ENCODE measurements at regions not wholly inside any gene's neighbourhood (a gene's known extent, or its start where the extent isn't known, plus 50 kb on each side); places are given as distances from the start of the nearest gene placed in this dataset.
A peak's percentile ranks its signal among the peaks of the same experiment; 100 is the strongest.

DNA sequence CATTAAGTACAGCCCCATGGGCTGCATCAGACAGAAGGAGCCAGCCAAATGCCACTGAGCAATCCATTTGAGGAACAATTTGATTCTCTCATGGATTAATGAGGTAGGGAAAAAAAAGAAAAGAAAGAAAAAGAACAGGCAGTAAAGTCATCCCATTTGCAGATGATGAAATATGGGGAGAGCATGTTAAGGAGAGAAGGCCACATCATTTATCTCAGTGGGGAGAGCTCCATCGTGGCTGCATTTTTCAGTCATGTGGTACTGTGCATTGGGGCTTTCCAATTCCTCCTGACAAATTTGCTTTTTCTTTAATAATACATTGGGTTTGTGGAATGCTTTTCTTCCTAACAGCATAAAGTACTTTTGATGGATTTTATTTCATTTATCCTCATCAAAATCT is 375.2 kb upstream of the TLE4 start:
- Histone ChIP-seq H3K4me3 (ENCODE audit: insufficient read depth, low read depth, low read length) (no peak overlapping the region), H3K4me1 (ENCODE audit: insufficient read depth, low read length) (no peaks in the 10 kb centered on the region), H3K27ac (ENCODE audit: low read depth, low read length) (no peak overlapping the region), H3K4me2 (ENCODE audit: low read length) (no peak overlapping the region), H3K9ac (ENCODE audit: low read length) (no peak overlapping the region), H2AFZ (ENCODE audit: low read depth, low read length) (no peak overlapping the region), H3K9me3 (ENCODE audit: insufficient read depth, low read depth, low read length) (no peaks in the 10 kb centered on the region), H3K27me3 (ENCODE audit: insufficient read depth, low read length) (no peaks in the 10 kb centered on the region), H4K20me1 (ENCODE audit: insufficient read depth, low read length) (no peaks in the 10 kb centered on the region), H3K79me2 (ENCODE audit: insufficient read depth, low read length) (no peaks in the 10 kb centered on the region), H3K36me3 (ENCODE audit: insufficient read depth, low read length) (no peaks in the 10 kb centered on the region)
- FAIRE-seq = no peak
- TF ChIP-seq, protein P1, sequence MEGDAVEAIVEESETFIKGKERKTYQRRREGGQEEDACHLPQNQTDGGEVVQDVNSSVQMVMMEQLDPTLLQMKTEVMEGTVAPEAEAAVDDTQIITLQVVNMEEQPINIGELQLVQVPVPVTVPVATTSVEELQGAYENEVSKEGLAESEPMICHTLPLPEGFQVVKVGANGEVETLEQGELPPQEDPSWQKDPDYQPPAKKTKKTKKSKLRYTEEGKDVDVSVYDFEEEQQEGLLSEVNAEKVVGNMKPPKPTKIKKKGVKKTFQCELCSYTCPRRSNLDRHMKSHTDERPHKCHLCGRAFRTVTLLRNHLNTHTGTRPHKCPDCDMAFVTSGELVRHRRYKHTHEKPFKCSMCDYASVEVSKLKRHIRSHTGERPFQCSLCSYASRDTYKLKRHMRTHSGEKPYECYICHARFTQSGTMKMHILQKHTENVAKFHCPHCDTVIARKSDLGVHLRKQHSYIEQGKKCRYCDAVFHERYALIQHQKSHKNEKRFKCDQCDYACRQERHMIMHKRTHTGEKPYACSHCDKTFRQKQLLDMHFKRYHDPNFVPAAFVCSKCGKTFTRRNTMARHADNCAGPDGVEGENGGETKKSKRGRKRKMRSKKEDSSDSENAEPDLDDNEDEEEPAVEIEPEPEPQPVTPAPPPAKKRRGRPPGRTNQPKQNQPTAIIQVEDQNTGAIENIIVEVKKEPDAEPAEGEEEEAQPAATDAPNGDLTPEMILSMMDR (IDR thresholded peaks at IDR 0.05; ENCODE audit: insufficient read depth, low read depth, low read length) = no peak
- TF ChIP-seq EZH2 (IDR thresholded peaks at IDR 0.05; ENCODE audit: insufficient read depth, low read length) = no peak
- Mint-ChIP-seq H3K36me3 (ENCODE audit: low read depth, unreplicated experiment) (no peaks in the 10 kb centered on the region), H3K4me1 (ENCODE audit: low read depth, unreplicated experiment) (no peaks in the 10 kb centered on the region), H3K9me3 (ENCODE audit: unreplicated experiment) (no peaks in the 10 kb centered on the region), H3K27ac (ENCODE audit: unreplicated experiment) (no peak overlapping the region), H3K4me3 (ENCODE audit: unreplicated experiment) (no peak overlapping the region), H3K27me3 (ENCODE audit: low read depth, unreplicated experiment) (peaks cover 2% of the 10 kb centered on the region)
- peak; percentile 97 for DNase-seq (ENCODE audit: low read depth)

DNA sequence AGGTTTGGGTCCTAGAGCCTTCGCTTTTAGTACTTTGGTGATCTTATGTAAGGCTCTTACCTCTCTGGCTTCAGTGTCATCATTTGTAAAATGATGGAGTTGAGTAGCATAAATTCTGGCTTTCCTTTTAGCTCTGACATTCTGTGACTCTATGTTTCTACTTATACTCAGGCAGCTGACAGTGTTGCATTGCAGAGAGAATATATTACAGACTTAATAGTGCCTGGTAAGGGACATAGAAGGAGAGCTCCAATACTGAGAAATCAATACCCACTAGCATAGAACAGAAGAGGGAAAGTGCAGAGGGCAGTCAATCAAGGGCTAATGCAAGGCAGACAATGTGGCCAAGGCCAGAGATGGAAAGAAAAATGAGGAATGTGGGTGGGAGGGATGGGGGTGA is 371.4 kb upstream of the TLE4 start:
- Histone ChIP-seq H3K9me3 (ENCODE audit: insufficient read depth, low read depth, low read length) (no peaks in the 10 kb centered on the region), H3K27me3 (ENCODE audit: insufficient read depth, low read length) (no peaks in the 10 kb centered on the region), H3K4me1 (ENCODE audit: insufficient read depth, low read length) (no peaks in the 10 kb centered on the region), H3K36me3 (ENCODE audit: insufficient read depth, low read length) (no peaks in the 10 kb centered on the region), H2AFZ (ENCODE audit: low read depth, low read length) (no peak overlapping the region), H3K4me3 (ENCODE audit: insufficient read depth, low read depth, low read length) (no peak overlapping the region), H3K79me2 (ENCODE audit: insufficient read depth, low read length) (no peaks in the 10 kb centered on the region), H3K9ac (ENCODE audit: low read length) (no peak overlapping the region), H3K4me2 (ENCODE audit: low read length) (no peak overlapping the region), H3K27ac (ENCODE audit: low read depth, low read length) (no peak overlapping the region), H4K20me1 (ENCODE audit: insufficient read depth, low read length) (no peaks in the 10 kb centered on the region)
- H3K4me3 Mint-ChIP-seq (ENCODE audit: unreplicated experiment) = no peak overlapping the region
- H3K36me3 Mint-ChIP-seq (ENCODE audit: low read depth, unreplicated experiment) = no peaks in the 10 kb centered on the region
- H3K27me3 Mint-ChIP-seq (ENCODE audit: low read depth, unreplicated experiment) = no peaks in the 10 kb centered on the region
- FAIRE-seq = no peak
- H3K9me3 Mint-ChIP-seq (ENCODE audit: unreplicated experiment) = no peaks in the 10 kb centered on the region
- no peak overlapping the region for H3K27ac Mint-ChIP-seq (ENCODE audit: unreplicated experiment)
- no peak for DNase-seq (ENCODE audit: low read depth)
- H3K4me1 Mint-ChIP-seq (ENCODE audit: low read depth, unreplicated experiment) = no peaks in the 10 kb centered on the region
- no peak for TF ChIP-seq EZH2 (IDR thresholded peaks at IDR 0.05; ENCODE audit: insufficient read depth, low read length)
- TF ChIP-seq, protein P1 (IDR thresholded peaks at IDR 0.05; ENCODE audit: insufficient read depth, low read depth, low read length) = no peak

DNA sequence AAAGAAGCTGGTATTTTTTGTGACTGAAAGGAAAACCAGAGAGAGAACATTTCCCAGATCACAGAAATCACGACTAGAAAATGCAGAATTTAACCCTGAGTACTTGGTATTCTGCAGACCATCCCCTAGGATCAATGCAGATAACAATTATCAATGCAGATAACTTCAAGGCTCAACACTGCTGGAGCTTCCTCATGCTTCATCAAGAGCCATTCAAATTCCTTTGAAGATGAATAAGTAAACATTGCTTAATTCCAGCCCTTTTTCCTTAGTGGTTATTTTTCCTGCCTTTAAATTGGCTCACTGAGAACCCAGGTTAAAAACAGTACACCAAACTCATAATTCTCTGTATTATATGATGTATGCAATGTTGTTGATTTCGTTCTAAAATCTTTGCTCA is 370.1 kb upstream of the TLE4 start:
- FAIRE-seq (no peak), DNase-seq (ENCODE audit: low read depth) (no peak)
- Mint-ChIP-seq H3K9me3 (ENCODE audit: unreplicated experiment) (no peaks in the 10 kb centered on the region), H3K4me1 (ENCODE audit: low read depth, unreplicated experiment) (no peaks in the 10 kb centered on the region), H3K27me3 (ENCODE audit: low read depth, unreplicated experiment) (no peaks in the 10 kb centered on the region), H3K4me3 (ENCODE audit: unreplicated experiment) (no peak overlapping the region), H3K27ac (ENCODE audit: unreplicated experiment) (no peak overlapping the region), H3K36me3 (ENCODE audit: low read depth, unreplicated experiment) (no peaks in the 10 kb centered on the region)
- no peak overlapping the region for H3K27ac ChIP-seq (ENCODE audit: low read depth, low read length)
- no peaks in the 10 kb centered on the region for H4K20me1 ChIP-seq (ENCODE audit: insufficient read depth, low read length)
- no peak for TF ChIP-seq EZH2 (IDR thresholded peaks at IDR 0.05; ENCODE audit: insufficient read depth, low read length)
- TF ChIP-seq, protein P1 (IDR thresholded peaks at IDR 0.05; ENCODE audit: insufficient read depth, low read depth, low read length) = no peak
- no peak overlapping the region for H3K4me2 ChIP-seq (ENCODE audit: low read length)
- no peaks in the 10 kb centered on the region for H3K4me1 ChIP-seq (ENCODE audit: insufficient read depth, low read length)
- no peaks in the 10 kb centered on the region for H3K36me3 ChIP-seq (ENCODE audit: insufficient read depth, low read length)
- no peaks in the 10 kb centered on the region for H3K9me3 ChIP-seq (ENCODE audit: insufficient read depth, low read depth, low read length)
- H3K9ac ChIP-seq (ENCODE audit: low read length) = no peak overlapping the region
- H3K27me3 ChIP-seq (ENCODE audit: insufficient read depth, low read length) = no peaks in the 10 kb centered on the region
- H3K79me2 ChIP-seq (ENCODE audit: insufficient read depth, low read length) = no peaks in the 10 kb centered on the region
- no peak overlapping the region for H3K4me3 ChIP-seq (ENCODE audit: insufficient read depth, low read depth, low read length)
- H2AFZ ChIP-seq (ENCODE audit: low read depth, low read length) = no peak overlapping the region

All from astrocyte (in vitro differentiated cells and primary cell).